Peyer's patch (tissue), 4 donors: ENCODE measurements at regions not wholly inside any gene's neighbourhood (a gene's known extent, or its start where the extent isn't known, plus 50 kb on each side); places are given as distances from the start of the nearest gene placed in this dataset.
"Not testable (repeated sequence)": the region's sequence is repeated elsewhere in the genome, so short reads cannot be mapped to it uniquely, and the experiment has no call there.

Experiments
- DNase-seq, 3 donors: peaks; one replicate each; pipeline ENCODE4 v3.0.0-alpha.2; 2017 to 2019
- H3K27ac ChIP-seq, 4 donors: fragments of 200-600 bp; sonication (generic); one replicate each; pipeline ENCODE4 v1.5.1; 2016 to 2019
- H3K27me3 ChIP-seq, 2 donors: fragments of 200-600 bp; sonication (generic); one replicate each; pipeline ENCODE4 v1.5.1; 2019
- H3K36me3 ChIP-seq, 3 donors: fragments of 200-600 bp; sonication (generic); one replicate each; pipeline ENCODE4 v1.5.1; 2016 to 2019
- H3K4me1 ChIP-seq, 4 donors: fragments of 200-600 bp; sonication (generic); one replicate each; pipeline ENCODE4 v1.5.1; 2016 to 2019
- H3K4me3 ChIP-seq, 4 donors: fragments of 200-600 bp; sonication (generic); 1 replicate in 3 of 4; 2 replicates in 1 of 4; pipeline ENCODE4 v1.5.1; 2016 to 2019; ENCODE audit warnings: mild to moderate bottlenecking in 1 of 4
- H3K9me3 ChIP-seq, 4 donors: fragments of 200-600 bp; sonication (generic); one replicate each; pipeline ENCODE4 v1.5.1; 2016 to 2019; ENCODE audit warnings: mild to moderate bottlenecking in 1 of 4
- POLR2A ChIP-seq, 2 donors: fragments of 450-650 bp; IDR thresholded peaks; one replicate each; pipeline ENCODE4 v1.5.1; 2017; ENCODE audit warnings: antibody characterized with exemption in 2 of 2, mild to moderate bottlenecking in 2 of 2, moderate library complexity in 2 of 2
- TF ChIP-seq, protein P1 (sequence below), 6 experiments: fragments of 450-650 bp in 4 of 6; fragments of 200-600 bp in 2 of 6; sonication (generic) in 1 of 6; IDR thresholded peaks; one replicate each; pipeline ENCODE4 v1.5.1; 2017 to 2019; ENCODE audit warnings: antibody characterized with exemption in 6 of 6, mild to moderate bottlenecking in 3 of 6, moderate library complexity in 1 of 6

- not testable (repeated sequence) for H3K9me3 ChIP-seq, H3K4me1 ChIP-seq, DNase-seq, H3K4me3 ChIP-seq, H3K27me3 ChIP-seq, H3K36me3 ChIP-seq, H3K27ac ChIP-seq
These were observed 347.4 kb downstream of the MAGEE1 start for GRCh38 chrX:76774912-76775311.

- Histone ChIP-seq H3K9me3 (no peaks in the 10 kb centered on the region), H3K36me3 (no peaks in the 10 kb centered on the region), H3K4me3 (no peak overlapping the region), H3K27ac (no peak overlapping the region), H3K27me3 (no peaks in the 10 kb centered on the region), H3K4me1 (no peaks in the 10 kb centered on the region)
- DNase-seq = no peak
- TF ChIP-seq, protein P1, sequence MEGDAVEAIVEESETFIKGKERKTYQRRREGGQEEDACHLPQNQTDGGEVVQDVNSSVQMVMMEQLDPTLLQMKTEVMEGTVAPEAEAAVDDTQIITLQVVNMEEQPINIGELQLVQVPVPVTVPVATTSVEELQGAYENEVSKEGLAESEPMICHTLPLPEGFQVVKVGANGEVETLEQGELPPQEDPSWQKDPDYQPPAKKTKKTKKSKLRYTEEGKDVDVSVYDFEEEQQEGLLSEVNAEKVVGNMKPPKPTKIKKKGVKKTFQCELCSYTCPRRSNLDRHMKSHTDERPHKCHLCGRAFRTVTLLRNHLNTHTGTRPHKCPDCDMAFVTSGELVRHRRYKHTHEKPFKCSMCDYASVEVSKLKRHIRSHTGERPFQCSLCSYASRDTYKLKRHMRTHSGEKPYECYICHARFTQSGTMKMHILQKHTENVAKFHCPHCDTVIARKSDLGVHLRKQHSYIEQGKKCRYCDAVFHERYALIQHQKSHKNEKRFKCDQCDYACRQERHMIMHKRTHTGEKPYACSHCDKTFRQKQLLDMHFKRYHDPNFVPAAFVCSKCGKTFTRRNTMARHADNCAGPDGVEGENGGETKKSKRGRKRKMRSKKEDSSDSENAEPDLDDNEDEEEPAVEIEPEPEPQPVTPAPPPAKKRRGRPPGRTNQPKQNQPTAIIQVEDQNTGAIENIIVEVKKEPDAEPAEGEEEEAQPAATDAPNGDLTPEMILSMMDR (IDR thresholded peaks at IDR 0.05) = no peak
- no peak for TF ChIP-seq POLR2A (IDR thresholded peaks at IDR 0.05)
These were observed 368.8 kb downstream of the MAGEE1 start for GRCh38 chrX:76796311-76796710.

GRCh38 chrX:76802708-76803107 lies 375.2 kb downstream of the MAGEE1 start:
- H3K36me3 ChIP-seq = no peaks in the 10 kb centered on the region
- H3K4me1 ChIP-seq = no peaks in the 10 kb centered on the region
- no peak overlapping the region for H3K4me3 ChIP-seq
- H3K9me3 ChIP-seq = no peaks in the 10 kb centered on the region
- H3K27ac ChIP-seq = no peak overlapping the region
- DNase-seq = no peak
- no peaks in the 10 kb centered on the region for H3K27me3 ChIP-seq
- TF ChIP-seq POLR2A (IDR thresholded peaks at IDR 0.05) = no peak
- TF ChIP-seq, protein P1 (IDR thresholded peaks at IDR 0.05) = no peak

DNA sequence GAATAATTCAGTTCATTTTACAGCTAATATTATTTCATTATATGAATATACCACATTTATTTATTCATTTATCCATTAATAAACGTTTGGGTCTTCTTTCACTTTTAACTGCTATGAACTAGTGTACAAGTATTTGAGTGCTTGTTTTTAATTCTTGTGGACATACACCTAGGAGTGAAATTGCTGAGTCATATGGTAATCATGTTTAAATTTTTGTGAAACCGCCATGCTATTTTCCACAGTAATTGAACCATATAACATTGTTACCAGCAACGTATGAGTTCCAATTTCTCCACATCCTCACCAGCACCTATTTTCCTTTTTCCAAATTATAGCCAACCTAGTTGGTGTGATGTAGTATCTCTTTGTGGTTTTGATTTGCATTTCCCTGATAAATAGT lies 388.2 kb downstream of the MAGEE1 start:
- H3K9me3 ChIP-seq = no peaks in the 10 kb centered on the region

DNA sequence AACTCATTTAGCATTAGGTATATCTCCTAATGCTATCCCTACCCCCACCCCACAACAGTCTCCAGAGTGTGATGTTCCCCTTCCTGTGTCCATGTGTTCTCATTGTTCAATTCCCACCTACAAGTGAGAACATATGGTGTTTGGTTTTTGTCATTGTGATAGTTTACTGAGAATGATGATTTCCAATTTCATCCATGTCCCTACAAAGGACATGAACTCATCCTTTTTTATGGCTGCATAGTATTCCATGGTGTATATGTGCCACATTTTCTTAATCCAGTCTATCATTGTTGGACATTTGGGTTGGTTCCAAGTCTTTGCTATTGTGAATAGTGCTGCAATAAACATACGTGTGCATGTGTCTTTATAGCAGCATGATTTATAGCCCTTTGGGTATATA lies 389.8 kb downstream of the MAGEE1 start:
- not testable (repeated sequence) for H3K9me3 ChIP-seq, H3K36me3 ChIP-seq, H3K27ac ChIP-seq, H3K4me1 ChIP-seq, H3K4me3 ChIP-seq, H3K27me3 ChIP-seq, DNase-seq

More for the DNA sequence above, 388.2 kb downstream of the MAGEE1 start:
- DNase-seq = no peak
- Histone ChIP-seq H3K4me3 (no peak overlapping the region), H3K4me1 (no peaks in the 10 kb centered on the region), H3K36me3 (no peaks in the 10 kb centered on the region), H3K27ac (no peak overlapping the region), H3K27me3 (no peaks in the 10 kb centered on the region)
- TF ChIP-seq, protein P1 (IDR thresholded peaks at IDR 0.05) = no peak
- TF ChIP-seq POLR2A (IDR thresholded peaks at IDR 0.05) = no peak

DNA sequence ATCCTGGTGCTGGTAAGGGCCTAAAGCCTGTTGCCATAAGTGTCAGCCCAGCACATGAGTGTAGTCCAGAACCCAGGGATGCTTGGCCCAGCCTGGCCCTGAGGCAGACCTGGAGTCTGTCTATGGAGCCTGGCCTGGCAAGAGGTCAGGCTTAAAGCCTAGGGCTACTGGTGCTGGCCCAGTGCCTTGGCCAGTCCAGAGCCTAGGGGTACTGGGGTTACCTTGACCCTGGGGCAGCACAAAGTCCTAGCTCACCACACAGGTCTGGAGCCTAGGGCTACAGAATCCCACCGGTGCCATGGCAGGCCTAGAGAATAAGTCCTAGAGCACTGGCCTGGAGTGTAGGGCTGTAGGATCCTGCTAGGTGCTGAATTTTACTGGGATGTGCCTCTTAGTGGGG lies 393.8 kb downstream of the MAGEE1 start:
- Histone ChIP-seq H3K36me3 (no peaks in the 10 kb centered on the region), H3K27ac (no peak overlapping the region), H3K4me1 (no peaks in the 10 kb centered on the region), H3K4me3 (no peak overlapping the region), H3K9me3 (no peaks in the 10 kb centered on the region), H3K27me3 (no peaks in the 10 kb centered on the region)
- DNase-seq = no peak
- TF ChIP-seq, protein P1 (IDR thresholded peaks at IDR 0.05) = no peak

GRCh38 chrX:76827672-76828071 lies 400.2 kb downstream of the MAGEE1 start:
- Histone ChIP-seq H3K27me3 (no peaks in the 10 kb centered on the region), H3K4me1 (no peaks in the 10 kb centered on the region), H3K36me3 (no peaks in the 10 kb centered on the region), H3K27ac (no peak overlapping the region), H3K9me3 (no peaks in the 10 kb centered on the region), H3K4me3 (no peak overlapping the region)
- DNase-seq = no peak
- TF ChIP-seq POLR2A (IDR thresholded peaks at IDR 0.05) = no peak
- TF ChIP-seq, protein P1 (IDR thresholded peaks at IDR 0.05) = no peak

DNA sequence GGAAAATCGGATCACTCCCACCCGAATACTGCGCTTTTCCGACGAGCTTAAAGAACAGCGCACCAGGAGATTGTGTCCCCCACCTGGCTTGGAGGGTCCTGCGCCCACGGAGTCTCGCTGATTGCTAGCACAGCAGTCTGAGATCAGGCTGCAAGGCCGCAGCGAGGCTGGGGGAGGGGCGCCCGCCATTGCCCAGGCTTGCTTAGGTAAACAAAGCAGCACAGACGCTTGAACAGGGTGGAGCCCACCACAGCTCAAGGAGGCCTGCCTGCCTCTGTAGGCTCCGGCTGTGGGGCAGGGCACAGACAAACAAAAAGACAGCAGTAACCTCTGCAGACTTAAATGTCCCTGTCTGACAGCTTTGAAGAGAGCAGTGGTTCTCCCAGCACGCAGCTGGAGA lies 413.4 kb downstream of the MAGEE1 start:
- H3K4me1 ChIP-seq, H3K36me3 ChIP-seq, DNase-seq, H3K9me3 ChIP-seq, H3K4me3 ChIP-seq, H3K27ac ChIP-seq, H3K27me3 ChIP-seq: not testable (repeated sequence)
